OCI-LY1 (cell line): ENCODE measurements at regions not wholly inside any gene's neighbourhood (a gene's known extent, or its start where the extent isn't known, plus 50 kb on each side); places are given as distances from the start of the nearest gene placed in this dataset.

ENCODE experiments used
- EZH2 ChIP-seq: fragments of 200-600 bp; sonication (generic), shearing (Covaris generic); IDR thresholded peaks from 2 replicates; pipeline ENCODE4 v1.8.0; 2017; ENCODE audit warnings: borderline replicate concordance, mixed run types, mild to moderate bottlenecking, antibody characterized with exemption, low read length, moderate library complexity, mixed read lengths
- TF ChIP-seq, protein P1 (sequence below): fragments of 200-600 bp; sonication (generic), shearing (Covaris generic); IDR thresholded peaks from 2 replicates; pipeline ENCODE4 v1.5.1; 2017; ENCODE audit warnings: mild to moderate bottlenecking, antibody characterized with exemption, low read length, moderate library complexity, mixed read lengths

DNA sequence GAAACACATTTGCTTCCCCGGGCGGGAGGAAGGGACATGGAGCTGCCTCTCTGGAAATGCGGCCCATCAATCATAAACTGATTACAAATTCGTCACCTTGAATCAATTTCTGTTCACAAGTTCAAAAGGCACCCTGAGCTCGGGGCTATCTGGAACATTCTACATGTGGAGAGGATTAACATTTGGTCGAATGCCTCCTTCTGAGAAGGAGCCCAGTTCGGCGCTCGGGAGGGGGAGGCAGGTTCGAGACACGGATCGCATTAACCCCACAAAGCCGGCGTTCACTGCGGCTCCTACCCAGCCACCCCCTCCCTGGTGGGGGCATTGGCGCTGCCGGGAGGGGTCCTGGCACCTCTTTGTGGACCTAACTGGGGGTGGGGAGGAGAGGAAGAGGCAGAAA is 108.0 kb downstream of the CPZ start:
- TF ChIP-seq, protein P1, sequence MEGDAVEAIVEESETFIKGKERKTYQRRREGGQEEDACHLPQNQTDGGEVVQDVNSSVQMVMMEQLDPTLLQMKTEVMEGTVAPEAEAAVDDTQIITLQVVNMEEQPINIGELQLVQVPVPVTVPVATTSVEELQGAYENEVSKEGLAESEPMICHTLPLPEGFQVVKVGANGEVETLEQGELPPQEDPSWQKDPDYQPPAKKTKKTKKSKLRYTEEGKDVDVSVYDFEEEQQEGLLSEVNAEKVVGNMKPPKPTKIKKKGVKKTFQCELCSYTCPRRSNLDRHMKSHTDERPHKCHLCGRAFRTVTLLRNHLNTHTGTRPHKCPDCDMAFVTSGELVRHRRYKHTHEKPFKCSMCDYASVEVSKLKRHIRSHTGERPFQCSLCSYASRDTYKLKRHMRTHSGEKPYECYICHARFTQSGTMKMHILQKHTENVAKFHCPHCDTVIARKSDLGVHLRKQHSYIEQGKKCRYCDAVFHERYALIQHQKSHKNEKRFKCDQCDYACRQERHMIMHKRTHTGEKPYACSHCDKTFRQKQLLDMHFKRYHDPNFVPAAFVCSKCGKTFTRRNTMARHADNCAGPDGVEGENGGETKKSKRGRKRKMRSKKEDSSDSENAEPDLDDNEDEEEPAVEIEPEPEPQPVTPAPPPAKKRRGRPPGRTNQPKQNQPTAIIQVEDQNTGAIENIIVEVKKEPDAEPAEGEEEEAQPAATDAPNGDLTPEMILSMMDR: no peak
- TF ChIP-seq EZH2: no peak
